Activated naive CD4-positive, alpha-beta T cell treated with Interleukin-2 at 50 U/mL for 16 hours (primary cell): ENCODE measurements at regions not wholly inside any gene's neighbourhood (a gene's known extent, or its start where the extent isn't known, plus 50 kb on each side); places are given as distances from the start of the nearest gene placed in this dataset.

Experiments used
- DNase-seq: peaks from one replicate; pipeline ENCODE4 v3.0.0-alpha.2; 2020

- DNase-seq: no peak
These were observed 337.9 kb upstream of the PKDCC start for GRCh38 chr2:41709702-41710599.

DNA sequence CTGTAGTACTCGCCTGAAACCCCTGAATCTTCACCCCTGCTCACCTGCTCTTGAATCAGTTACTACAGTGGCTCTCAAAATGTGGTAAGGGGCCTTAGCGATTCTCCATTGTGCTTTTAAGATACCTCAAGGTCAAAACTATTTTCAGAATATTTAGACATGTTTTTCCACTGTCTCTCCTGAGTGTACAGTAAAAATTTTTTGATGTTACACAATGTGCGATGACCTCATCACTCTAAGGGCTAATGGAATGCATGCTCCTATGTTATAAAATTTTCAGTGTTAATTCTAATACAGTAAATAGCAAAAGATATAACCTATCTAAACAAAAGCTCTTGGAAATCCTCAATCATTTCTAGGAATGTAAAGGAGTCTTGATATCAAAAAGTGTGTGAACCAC is 336.9 kb upstream of the PKDCC start:
- no peak for DNase-seq

- no peak for DNase-seq
These were observed 336.1 kb upstream of the PKDCC start for GRCh38 chr2:41711736-41712135.

- DNase-seq: no peak
These were observed 331.3 kb upstream of the PKDCC start for GRCh38 chr2:41716497-41716896.

DNA sequence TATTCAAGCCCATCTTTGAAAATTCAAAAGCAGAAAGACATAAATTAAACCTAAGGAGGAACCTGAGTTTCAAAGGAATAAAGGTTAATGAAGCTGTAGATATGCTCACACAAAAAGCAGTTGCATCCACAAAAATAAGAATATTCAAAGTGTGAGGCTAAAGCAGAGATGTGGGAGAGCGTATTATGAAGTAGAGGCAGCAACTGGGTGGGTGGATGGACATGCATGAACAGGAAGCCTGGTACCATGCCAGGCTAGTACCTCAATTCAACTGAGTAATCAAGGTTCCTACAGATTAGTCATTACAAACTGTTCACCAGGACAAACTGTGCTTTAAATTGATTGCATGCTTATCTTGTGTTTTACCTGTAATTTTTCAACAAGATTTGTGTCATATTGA is 330.0 kb upstream of the PKDCC start:
- no peak for DNase-seq

GRCh38 chr2:41718705-41719104 is 329.1 kb upstream of the PKDCC start:
- DNase-seq: no peak

DNA sequence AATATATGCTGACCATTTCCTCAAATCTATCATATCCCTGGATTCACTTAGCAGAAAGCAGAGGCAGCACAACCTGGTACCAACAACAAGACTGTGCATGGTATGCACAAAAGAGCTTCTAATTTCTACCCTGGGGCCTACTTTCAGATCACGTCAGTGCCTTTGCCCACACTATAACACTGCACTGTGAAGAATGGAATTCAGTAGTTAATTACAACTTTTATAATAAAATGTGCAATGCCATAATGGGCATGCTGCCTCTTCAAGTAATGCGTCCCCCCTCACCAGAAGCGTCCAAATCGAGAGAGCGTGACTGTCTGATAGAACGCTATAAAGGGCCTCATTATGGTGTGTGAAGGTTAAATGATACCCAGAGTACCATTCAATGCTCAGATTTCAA is 328.1 kb upstream of the PKDCC start:
- DNase-seq: no peak

- no peak for DNase-seq
These were observed 327.2 kb upstream of the PKDCC start for GRCh38 chr2:41720331-41721251.

- no peak for DNase-seq
These were observed 325.0 kb upstream of the PKDCC start for GRCh38 chr2:41722668-41723369.

DNA sequence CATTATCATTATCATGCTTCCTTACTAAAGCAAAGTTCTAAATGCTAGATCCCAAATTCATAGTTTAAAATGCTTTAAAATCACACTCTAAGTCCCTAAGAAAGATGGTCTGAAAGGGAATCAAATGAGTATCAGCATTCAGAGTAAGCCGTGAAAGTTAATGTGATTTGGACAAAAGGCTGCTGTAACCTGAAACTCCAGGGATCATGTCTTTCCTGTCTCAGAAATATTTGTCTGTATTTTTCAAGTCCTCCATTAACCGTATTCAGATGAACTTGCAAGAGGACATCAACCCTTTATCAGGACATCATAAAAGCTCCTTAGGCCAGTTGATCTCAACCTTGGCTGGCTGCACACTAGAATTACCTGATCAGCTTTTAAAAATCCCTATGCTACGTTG is 324.3 kb upstream of the PKDCC start:
- DNase-seq: no peak

GRCh38 chr2:41724465-41724864 is 323.4 kb upstream of the PKDCC start:
- DNase-seq: no peak

GRCh38 chr2:41725901-41726300 is 321.9 kb upstream of the PKDCC start:
- DNase-seq: no peak

- no peak for DNase-seq
These were observed 321.5 kb upstream of the PKDCC start for GRCh38 chr2:41726364-41726763.

GRCh38 chr2:41727152-41727551 is 320.7 kb upstream of the PKDCC start:
- DNase-seq: no peak

DNA sequence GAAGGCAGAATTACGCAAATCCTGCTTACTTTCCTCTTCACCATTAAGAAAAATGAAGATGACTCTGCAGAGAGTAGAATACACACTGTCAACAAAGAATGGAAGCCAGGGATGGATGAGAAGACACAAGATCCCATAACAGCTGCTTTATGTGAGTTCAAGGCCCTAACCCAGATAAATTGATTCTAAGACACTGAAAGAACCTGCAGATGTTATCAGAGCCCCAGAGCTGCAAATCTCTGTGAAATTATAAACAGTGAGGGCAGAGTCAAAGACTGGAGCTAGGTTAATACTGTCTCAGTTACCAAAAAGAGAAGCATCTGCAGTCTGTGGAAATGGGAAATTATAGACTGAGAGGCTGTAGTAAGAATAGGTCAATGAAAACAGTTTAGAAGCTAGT is 320.1 kb upstream of the PKDCC start:
- no peak for DNase-seq

GRCh38 chr2:41728788-41729338 is 319.0 kb upstream of the PKDCC start:
- DNase-seq: no peak

GRCh38 chr2:41729800-41730364 is 317.9 kb upstream of the PKDCC start:
- DNase-seq: no peak

GRCh38 chr2:41735006-41735405 is 312.8 kb upstream of the PKDCC start:
- DNase-seq: no peak

- no peak for DNase-seq
These were observed 312.3 kb upstream of the PKDCC start for GRCh38 chr2:41735476-41735875.

GRCh38 chr2:41736105-41736567 is 311.7 kb upstream of the PKDCC start:
- no peak for DNase-seq

- no peak for DNase-seq
These were observed 311.2 kb upstream of the PKDCC start for GRCh38 chr2:41736586-41736985.

DNA sequence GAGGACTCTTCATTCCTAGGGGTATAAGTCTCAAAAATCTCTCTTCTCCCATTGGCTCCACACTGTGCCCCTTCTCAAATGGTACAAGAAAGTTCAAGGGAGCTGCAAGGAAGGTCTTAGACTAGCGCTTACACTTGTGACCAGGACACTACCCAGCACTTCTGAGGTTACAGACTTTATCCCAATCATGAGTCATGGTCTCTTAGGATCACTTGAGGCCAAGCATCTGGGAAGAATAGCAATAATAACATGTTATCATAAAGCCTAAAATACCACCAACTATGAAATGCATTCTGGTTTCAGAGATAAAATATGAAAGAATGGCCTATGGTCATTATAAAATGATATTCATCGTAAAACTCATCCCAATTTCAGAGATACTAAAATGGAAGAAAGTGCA is 309.9 kb upstream of the PKDCC start:
- DNase-seq: no peak
